ENCODE measurements at regions not wholly inside any gene's neighbourhood (a gene's known extent, or its start where the extent isn't known, plus 50 kb on each side); places are given as distances from the start of the nearest gene placed in this dataset.

DNA sequence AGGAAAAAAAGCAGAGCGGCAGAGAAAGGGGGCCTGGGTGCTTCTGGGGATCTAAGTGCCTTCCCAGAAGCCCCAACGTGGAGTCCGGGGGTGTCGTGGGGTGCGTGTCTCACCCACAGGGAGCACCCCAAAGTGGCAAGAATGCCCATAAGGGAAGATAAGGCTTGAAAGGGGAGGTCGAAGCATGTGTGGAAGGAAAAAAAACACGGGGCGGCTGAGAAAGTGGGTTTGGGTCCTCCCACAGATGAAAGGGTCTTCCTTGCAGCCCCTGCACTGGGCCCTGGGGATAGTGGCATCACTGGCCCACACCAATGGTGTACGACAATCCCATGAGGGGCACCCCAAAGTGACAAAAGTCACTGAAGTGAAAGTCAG is 275.5 kb downstream of the ALG10 start:
- TF ChIP-seq, protein P1, sequence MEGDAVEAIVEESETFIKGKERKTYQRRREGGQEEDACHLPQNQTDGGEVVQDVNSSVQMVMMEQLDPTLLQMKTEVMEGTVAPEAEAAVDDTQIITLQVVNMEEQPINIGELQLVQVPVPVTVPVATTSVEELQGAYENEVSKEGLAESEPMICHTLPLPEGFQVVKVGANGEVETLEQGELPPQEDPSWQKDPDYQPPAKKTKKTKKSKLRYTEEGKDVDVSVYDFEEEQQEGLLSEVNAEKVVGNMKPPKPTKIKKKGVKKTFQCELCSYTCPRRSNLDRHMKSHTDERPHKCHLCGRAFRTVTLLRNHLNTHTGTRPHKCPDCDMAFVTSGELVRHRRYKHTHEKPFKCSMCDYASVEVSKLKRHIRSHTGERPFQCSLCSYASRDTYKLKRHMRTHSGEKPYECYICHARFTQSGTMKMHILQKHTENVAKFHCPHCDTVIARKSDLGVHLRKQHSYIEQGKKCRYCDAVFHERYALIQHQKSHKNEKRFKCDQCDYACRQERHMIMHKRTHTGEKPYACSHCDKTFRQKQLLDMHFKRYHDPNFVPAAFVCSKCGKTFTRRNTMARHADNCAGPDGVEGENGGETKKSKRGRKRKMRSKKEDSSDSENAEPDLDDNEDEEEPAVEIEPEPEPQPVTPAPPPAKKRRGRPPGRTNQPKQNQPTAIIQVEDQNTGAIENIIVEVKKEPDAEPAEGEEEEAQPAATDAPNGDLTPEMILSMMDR (IDR thresholded peaks at IDR 0.05) = no peak
- no peak for TF ChIP-seq POLR2A (IDR thresholded peaks at IDR 0.05)

All from thyroid gland (tissue), 4 donors.